Upper lobe of left lung (tissue), 4 donors: ENCODE measurements at regions not wholly inside any gene's neighbourhood (a gene's known extent, or its start where the extent isn't known, plus 50 kb on each side); places are given as distances from the start of the nearest gene placed in this dataset.

Experiments used
- EP300 ChIP-seq, 4 donors: sonication (generic); formaldehyde crosslinking; IDR thresholded peaks; one replicate each; pipeline ENCODE4 v1.5.1; 2017; ENCODE audit warnings: antibody characterized with exemption in 4 of 4, control low read depth in 2 of 4
- POLR2A ChIP-seq, 4 donors: fragments of 450-650 bp; IDR thresholded peaks; one replicate each; pipeline ENCODE4 v1.5.1; 2016 to 2017; ENCODE audit warnings: antibody characterized with exemption in 4 of 4, mild to moderate bottlenecking in 2 of 4
- POLR2AphosphoS5 ChIP-seq, 2 donors: sonication (generic); formaldehyde crosslinking; IDR thresholded peaks; one replicate each; pipeline ENCODE4 v1.5.1; 2017; ENCODE audit warnings: antibody characterized with exemption in 2 of 2
- TF ChIP-seq, protein P1 (sequence below), 6 experiments: fragments of 450-650 bp in 4 of 6; fragments of 200-600 bp in 2 of 6; sonication (generic) in 2 of 6; IDR thresholded peaks; one replicate each; pipeline ENCODE4 v1.5.1; 2016 to 2019; ENCODE audit warnings: antibody characterized with exemption in 6 of 6

DNA sequence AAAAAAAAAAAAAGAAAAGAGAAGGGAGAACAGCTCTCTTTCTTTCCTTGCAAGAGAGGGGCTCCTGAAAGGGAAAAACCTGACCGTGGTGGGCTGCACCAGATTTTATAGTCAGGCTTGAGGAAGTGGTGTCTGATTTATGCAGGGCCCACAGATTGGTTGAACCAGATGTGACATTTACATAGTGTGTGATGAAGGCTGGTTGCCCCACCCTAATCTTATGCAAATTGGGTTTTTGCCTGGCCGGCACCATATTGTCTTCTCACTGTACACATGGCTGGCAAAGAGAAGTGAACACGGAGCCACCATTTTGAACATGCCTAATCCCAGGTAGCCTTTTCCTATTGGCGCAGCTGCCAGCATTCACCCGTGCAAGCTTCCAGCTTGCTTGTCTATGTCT is 154.4 kb downstream of the OXSM start:
- TF ChIP-seq, protein P1, sequence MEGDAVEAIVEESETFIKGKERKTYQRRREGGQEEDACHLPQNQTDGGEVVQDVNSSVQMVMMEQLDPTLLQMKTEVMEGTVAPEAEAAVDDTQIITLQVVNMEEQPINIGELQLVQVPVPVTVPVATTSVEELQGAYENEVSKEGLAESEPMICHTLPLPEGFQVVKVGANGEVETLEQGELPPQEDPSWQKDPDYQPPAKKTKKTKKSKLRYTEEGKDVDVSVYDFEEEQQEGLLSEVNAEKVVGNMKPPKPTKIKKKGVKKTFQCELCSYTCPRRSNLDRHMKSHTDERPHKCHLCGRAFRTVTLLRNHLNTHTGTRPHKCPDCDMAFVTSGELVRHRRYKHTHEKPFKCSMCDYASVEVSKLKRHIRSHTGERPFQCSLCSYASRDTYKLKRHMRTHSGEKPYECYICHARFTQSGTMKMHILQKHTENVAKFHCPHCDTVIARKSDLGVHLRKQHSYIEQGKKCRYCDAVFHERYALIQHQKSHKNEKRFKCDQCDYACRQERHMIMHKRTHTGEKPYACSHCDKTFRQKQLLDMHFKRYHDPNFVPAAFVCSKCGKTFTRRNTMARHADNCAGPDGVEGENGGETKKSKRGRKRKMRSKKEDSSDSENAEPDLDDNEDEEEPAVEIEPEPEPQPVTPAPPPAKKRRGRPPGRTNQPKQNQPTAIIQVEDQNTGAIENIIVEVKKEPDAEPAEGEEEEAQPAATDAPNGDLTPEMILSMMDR (IDR thresholded peaks at IDR 0.05): no peak
- TF ChIP-seq POLR2A (IDR thresholded peaks at IDR 0.05) (no peak), POLR2AphosphoS5 (IDR thresholded peaks at IDR 0.05) (no peak), EP300 (IDR thresholded peaks at IDR 0.05) (no peak)
